Bronchial epithelial cell (primary cell): ENCODE measurements at regions not wholly inside any gene's neighbourhood (a gene's known extent, or its start where the extent isn't known, plus 50 kb on each side); places are given as distances from the start of the nearest gene placed in this dataset.

Experiments used
- DNase-seq: peaks from one replicate; pipeline ENCODE4 v3.0.0-alpha.2; 2010; ENCODE audit warnings: low read depth
- FAIRE-seq: peaks from 2 replicates; lab custom pipeline; 2011; peaks lifted over from hg19 to GRCh38; lab: Jason Lieb, UNC
- H3K27me3 ChIP-seq: 2 replicates; pipeline ENCODE4 v1.5.1; 2011; ENCODE audit warnings: low read length; ENCODE audit not compliant: control insufficient read depth, insufficient read depth
- H3K36me3 ChIP-seq: 2 replicates; pipeline ENCODE4 v1.5.1; 2011; ENCODE audit warnings: low read length; ENCODE audit not compliant: control insufficient read depth, insufficient read depth
- H3K4me3 ChIP-seq: 2 replicates; pipeline ENCODE4 v1.5.1; 2011; ENCODE audit warnings: mild to moderate bottlenecking, low read depth, low read length, control low read depth
- CTCF ChIP-seq: IDR thresholded peaks from 2 replicates; pipeline ENCODE4 v1.5.1; 2011; ENCODE audit warnings: mild to moderate bottlenecking, moderate library complexity, low read length, control low read depth, inconsistent platforms; ENCODE audit not compliant: insufficient read depth, severe bottlenecking

- DNase-seq (no peak), FAIRE-seq (no peak)
- Histone ChIP-seq H3K27me3 (no peaks in the 10 kb centered on the region), H3K36me3 (no peaks in the 10 kb centered on the region), H3K4me3 (no peak overlapping the region)
- no peak for TF ChIP-seq CTCF
These were observed 546.4 kb upstream of the EEF2KMT start for GRCh38 chr16:5643855-5644531.

- no peak for DNase-seq
- no peaks in the 10 kb centered on the region for H3K36me3 ChIP-seq
- H3K27me3 ChIP-seq: no peaks in the 10 kb centered on the region
- H3K4me3 ChIP-seq: no peak overlapping the region
- no peak for TF ChIP-seq CTCF
- no peak for FAIRE-seq
These were observed 544.8 kb upstream of the EEF2KMT start for GRCh38 chr16:5642436-5642835.

GRCh38 chr16:5642011-5642410 is 544.4 kb upstream of the EEF2KMT start:
- Histone ChIP-seq H3K36me3 (no peaks in the 10 kb centered on the region), H3K4me3 (no peak overlapping the region), H3K27me3 (no peaks in the 10 kb centered on the region)
- DNase-seq: no peak
- no peak for TF ChIP-seq CTCF
- no peak for FAIRE-seq

- H3K27me3 ChIP-seq: no peaks in the 10 kb centered on the region
- FAIRE-seq: no peak
- H3K4me3 ChIP-seq: no peak overlapping the region
- DNase-seq: no peak
- no peaks in the 10 kb centered on the region for H3K36me3 ChIP-seq
- TF ChIP-seq CTCF: no peak
These were observed 543.3 kb upstream of the EEF2KMT start for GRCh38 chr16:5640883-5641282.

- no peak for TF ChIP-seq CTCF
- Histone ChIP-seq H3K27me3 (no peaks in the 10 kb centered on the region), H3K4me3 (no peak overlapping the region), H3K36me3 (no peaks in the 10 kb centered on the region)
- DNase-seq: no peak
- FAIRE-seq: peak; percentile 7
These were observed 541.9 kb upstream of the EEF2KMT start for GRCh38 chr16:5639531-5639930.

- no peaks in the 10 kb centered on the region for H3K27me3 ChIP-seq
- no peak for DNase-seq
- no peaks in the 10 kb centered on the region for H3K36me3 ChIP-seq
- no peak overlapping the region for H3K4me3 ChIP-seq
- FAIRE-seq: no peak
- no peak for TF ChIP-seq CTCF
These were observed 537.7 kb upstream of the EEF2KMT start for GRCh38 chr16:5635331-5635730.
